K562 (cell line): ENCODE measurements at regions not wholly inside any gene's neighbourhood (a gene's known extent, or its start where the extent isn't known, plus 50 kb on each side); places are given as distances from the start of the nearest gene placed in this dataset.

ENCODE experiments used
- CBX2 ChIP-seq: fragments of 200-600 bp; sonication (generic); IDR thresholded peaks from one replicate; pipeline ENCODE4 v1.6.1; 2012; ENCODE audit warnings: mild to moderate bottlenecking, low read length, inconsistent platforms; ENCODE audit not compliant: insufficient read depth, poor library complexity, severe bottlenecking
- EHMT2 ChIP-seq: fragments of 450-650 bp; IDR thresholded peaks from 2 replicates; pipeline ENCODE4 v1.6.1; 2018; ENCODE audit warnings: antibody characterized with exemption
- KDM2B ChIP-seq: fragments of 250-450 bp; sonication (Bioruptor Pico); IDR thresholded peaks from 2 replicates; pipeline ENCODE4 v1.8.0; 2021; ENCODE audit warnings: mild to moderate bottlenecking, moderate library complexity
- PHB2 ChIP-seq: fragments of 450-650 bp; IDR thresholded peaks from 2 replicates; pipeline ENCODE4 v1.6.1; 2017; ENCODE audit warnings: low read depth
- PHF21A ChIP-seq: fragments of 450-650 bp; IDR thresholded peaks from 2 replicates; pipeline ENCODE4 v1.6.1; 2017; ENCODE audit warnings: low read depth, borderline replicate concordance
- SMARCB1 ChIP-seq: IDR thresholded peaks from 2 replicates; pipeline ENCODE4 v1.6.1; 2011; ENCODE audit warnings: improper control_type of control experiment, low read depth; ENCODE audit not compliant: insufficient read length
- TGIF2 ChIP-seq: sonication (generic); formaldehyde crosslinking; IDR thresholded peaks from 2 replicates; pipeline ENCODE4 v1.8.1; 2022; ENCODE audit warnings: mild to moderate bottlenecking, missing genetic modification reagents, moderate library complexity
- YBX1 ChIP-seq: fragments of 450-650 bp; IDR thresholded peaks from 2 replicates; pipeline ENCODE4 v1.7.1; 2016; ENCODE audit warnings: mild to moderate bottlenecking
- ZNF263 ChIP-seq: sonication (generic); formaldehyde crosslinking; IDR thresholded peaks from 2 replicates; pipeline ENCODE4 v1.8.0; 2022; ENCODE audit warnings: mild to moderate bottlenecking, missing genetic modification reagents, borderline replicate concordance
- ZNF354B ChIP-seq: fragments of 250-450 bp; sonication (Bioruptor Pico); IDR thresholded peaks from 2 replicates; pipeline ENCODE4 v1.4.0; 2020
- ZNF586 ChIP-seq: fragments of 450-650 bp; formaldehyde crosslinking; conservative IDR thresholded peaks from 2 replicates; pipeline ENCODE4 v1.4.0; 2020; ENCODE audit warnings: mild to moderate bottlenecking, moderate library complexity
- TF ChIP-seq, protein P1 (sequence below): fragments of 450-650 bp; formaldehyde crosslinking; conservative IDR thresholded peaks from 2 replicates; pipeline ENCODE4 v1.4.0; 2022; ENCODE audit warnings: mild to moderate bottlenecking, missing genetic modification characterization
- TF ChIP-seq, protein P2 (sequence below): fragments of 450-650 bp; formaldehyde crosslinking; IDR thresholded peaks from 2 replicates; pipeline ENCODE4 v1.4.0; 2020; ENCODE audit warnings: mild to moderate bottlenecking, mixed read lengths
- TF ChIP-seq, protein P3 (sequence below), 3 experiments: fragments of 200-800 bp in 1 of 3; fragments of 250-450 bp in 1 of 3; fragments of 450-650 bp in 1 of 3; sonication (Bioruptor Pico) in 1 of 3; sonication (Bioruptor generic) in 1 of 3; formaldehyde crosslinking in 1 of 3; IDR thresholded peaks; 2 replicates each; pipeline versions ENCODE4 v1.6.1 to v1.8.0; 2016 to 2022; ENCODE audit warnings: mild to moderate bottlenecking in 2 of 3, missing genetic modification characterization in 2 of 3, missing compliant biosample characterization in 1 of 3, moderate library complexity in 1 of 3
- TF ChIP-seq, protein P4 (sequence below): sonication (generic); formaldehyde crosslinking; IDR thresholded peaks from 2 replicates; pipeline ENCODE4 v1.8.1; 2023; ENCODE audit warnings: mild to moderate bottlenecking, missing genetic modification reagents
- TF ChIP-seq, protein P5 (sequence below): sonication (generic); formaldehyde crosslinking; IDR thresholded peaks from 2 replicates; pipeline ENCODE4 v1.9.0; 2022; ENCODE audit warnings: mild to moderate bottlenecking, missing genetic modification reagents
- TF ChIP-seq, protein P6 (sequence below): fragments of 450-650 bp; formaldehyde crosslinking; IDR thresholded peaks from 2 replicates; pipeline ENCODE4 v1.4.0; 2020; ENCODE audit warnings: mild to moderate bottlenecking, moderate library complexity

DNA sequence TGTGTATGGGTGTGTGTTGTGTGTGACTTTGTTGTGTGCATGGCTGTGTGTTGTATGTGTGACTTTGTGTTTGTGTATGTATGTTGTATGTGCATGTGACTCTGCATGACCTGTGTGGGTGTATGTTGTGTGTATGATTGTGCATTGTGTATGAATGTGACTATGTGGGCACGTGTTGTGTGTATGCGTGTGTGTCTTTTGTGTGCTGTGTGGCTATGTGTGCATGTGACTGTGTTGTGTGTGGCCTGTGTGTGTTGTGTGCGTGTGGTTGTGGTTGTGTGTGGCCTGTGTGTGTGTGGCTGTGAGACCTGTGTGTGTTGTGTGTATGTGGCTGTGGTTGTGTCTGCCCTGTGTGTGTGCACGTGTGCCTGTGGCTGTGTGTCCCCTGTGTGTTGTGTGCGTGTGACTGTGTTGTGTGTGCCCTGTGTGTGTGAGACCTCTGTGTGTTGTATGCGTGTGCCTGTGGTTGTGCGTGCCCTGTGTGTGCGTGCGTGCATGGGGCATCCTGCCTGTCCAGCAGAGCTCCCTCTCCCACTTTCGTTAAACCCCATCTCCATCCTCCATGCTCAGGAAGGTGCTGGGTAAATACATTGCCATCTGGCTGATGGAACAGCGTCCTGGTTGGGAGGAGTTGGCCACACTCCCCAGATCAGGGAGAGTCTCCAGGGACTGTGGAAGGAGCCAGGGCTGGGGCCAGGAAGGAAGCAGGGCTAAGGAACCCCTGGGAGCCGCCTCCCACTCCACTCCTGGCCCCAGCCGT, 90.1 kb upstream of the GSE1 start (continued):
- TF ChIP-seq, protein P1, sequence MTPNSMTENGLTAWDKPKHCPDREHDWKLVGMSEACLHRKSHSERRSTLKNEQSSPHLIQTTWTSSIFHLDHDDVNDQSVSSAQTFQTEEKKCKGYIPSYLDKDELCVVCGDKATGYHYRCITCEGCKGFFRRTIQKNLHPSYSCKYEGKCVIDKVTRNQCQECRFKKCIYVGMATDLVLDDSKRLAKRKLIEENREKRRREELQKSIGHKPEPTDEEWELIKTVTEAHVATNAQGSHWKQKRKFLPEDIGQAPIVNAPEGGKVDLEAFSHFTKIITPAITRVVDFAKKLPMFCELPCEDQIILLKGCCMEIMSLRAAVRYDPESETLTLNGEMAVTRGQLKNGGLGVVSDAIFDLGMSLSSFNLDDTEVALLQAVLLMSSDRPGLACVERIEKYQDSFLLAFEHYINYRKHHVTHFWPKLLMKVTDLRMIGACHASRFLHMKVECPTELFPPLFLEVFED (CRISPR knock-in tag) = peak; percentile 91; the same call in 1 of the 2 replicates
- peak; percentile 40; the same call in 1 of the 2 replicates for TF ChIP-seq EHMT2
- TF ChIP-seq TGIF2 (CRISPR knock-in tag) = no peak
- TF ChIP-seq, protein P2, sequence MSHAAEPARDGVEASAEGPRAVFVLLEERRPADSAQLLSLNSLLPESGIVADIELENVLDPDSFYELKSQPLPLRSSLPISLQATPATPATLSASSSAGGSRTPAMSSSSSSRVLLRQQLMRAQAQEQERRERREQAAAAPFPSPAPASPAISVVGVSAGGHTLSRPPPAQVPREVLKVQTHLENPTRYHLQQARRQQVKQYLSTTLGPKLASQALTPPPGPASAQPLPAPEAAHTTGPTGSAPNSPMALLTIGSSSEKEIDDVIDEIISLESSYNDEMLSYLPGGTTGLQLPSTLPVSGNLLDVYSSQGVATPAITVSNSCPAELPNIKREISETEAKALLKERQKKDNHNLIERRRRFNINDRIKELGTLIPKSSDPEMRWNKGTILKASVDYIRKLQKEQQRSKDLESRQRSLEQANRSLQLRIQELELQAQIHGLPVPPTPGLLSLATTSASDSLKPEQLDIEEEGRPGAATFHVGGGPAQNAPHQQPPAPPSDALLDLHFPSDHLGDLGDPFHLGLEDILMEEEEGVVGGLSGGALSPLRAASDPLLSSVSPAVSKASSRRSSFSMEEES (CRISPR knock-in tag) = no peak
- TF ChIP-seq PHF21A = no peak
- no peak for TF ChIP-seq SMARCB1
- TF ChIP-seq, protein P3, sequence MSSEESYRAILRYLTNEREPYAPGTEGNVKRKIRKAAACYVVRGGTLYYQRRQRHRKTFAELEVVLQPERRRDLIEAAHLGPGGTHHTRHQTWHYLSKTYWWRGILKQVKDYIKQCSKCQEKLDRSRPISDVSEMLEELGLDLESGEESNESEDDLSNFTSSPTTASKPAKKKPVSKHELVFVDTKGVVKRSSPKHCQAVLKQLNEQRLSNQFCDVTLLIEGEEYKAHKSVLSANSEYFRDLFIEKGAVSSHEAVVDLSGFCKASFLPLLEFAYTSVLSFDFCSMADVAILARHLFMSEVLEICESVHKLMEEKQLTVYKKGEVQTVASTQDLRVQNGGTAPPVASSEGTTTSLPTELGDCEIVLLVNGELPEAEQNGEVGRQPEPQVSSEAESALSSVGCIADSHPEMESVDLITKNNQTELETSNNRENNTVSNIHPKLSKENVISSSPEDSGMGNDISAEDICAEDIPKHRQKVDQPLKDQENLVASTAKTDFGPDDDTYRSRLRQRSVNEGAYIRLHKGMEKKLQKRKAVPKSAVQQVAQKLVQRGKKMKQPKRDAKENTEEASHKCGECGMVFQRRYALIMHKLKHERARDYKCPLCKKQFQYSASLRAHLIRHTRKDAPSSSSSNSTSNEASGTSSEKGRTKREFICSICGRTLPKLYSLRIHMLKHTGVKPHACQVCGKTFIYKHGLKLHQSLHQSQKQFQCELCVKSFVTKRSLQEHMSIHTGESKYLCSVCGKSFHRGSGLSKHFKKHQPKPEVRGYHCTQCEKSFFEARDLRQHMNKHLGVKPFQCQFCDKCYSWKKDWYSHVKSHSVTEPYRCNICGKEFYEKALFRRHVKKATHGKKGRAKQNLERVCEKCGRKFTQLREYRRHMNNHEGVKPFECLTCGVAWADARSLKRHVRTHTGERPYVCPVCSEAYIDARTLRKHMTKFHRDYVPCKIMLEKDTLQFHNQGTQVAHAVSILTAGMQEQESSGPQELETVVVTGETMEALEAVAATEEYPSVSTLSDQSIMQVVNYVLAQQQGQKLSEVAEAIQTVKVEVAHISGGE (CRISPR knock-in tag; IDR thresholded peaks at IDR 0.05) = no peak
- TF ChIP-seq ZNF263 (CRISPR knock-in tag) = no peak
- TF ChIP-seq CBX2 = no peak
- no peak for TF ChIP-seq ZNF586 (CRISPR knock-in tag)
- TF ChIP-seq, protein P4, sequence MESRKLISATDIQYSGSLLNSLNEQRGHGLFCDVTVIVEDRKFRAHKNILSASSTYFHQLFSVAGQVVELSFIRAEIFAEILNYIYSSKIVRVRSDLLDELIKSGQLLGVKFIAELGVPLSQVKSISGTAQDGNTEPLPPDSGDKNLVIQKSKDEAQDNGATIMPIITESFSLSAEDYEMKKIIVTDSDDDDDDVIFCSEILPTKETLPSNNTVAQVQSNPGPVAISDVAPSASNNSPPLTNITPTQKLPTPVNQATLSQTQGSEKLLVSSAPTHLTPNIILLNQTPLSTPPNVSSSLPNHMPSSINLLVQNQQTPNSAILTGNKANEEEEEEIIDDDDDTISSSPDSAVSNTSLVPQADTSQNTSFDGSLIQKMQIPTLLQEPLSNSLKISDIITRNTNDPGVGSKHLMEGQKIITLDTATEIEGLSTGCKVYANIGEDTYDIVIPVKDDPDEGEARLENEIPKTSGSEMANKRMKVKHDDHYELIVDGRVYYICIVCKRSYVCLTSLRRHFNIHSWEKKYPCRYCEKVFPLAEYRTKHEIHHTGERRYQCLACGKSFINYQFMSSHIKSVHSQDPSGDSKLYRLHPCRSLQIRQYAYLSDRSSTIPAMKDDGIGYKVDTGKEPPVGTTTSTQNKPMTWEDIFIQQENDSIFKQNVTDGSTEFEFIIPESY (CRISPR knock-in tag) = no peak
- no peak for TF ChIP-seq YBX1
- TF ChIP-seq, protein P5, sequence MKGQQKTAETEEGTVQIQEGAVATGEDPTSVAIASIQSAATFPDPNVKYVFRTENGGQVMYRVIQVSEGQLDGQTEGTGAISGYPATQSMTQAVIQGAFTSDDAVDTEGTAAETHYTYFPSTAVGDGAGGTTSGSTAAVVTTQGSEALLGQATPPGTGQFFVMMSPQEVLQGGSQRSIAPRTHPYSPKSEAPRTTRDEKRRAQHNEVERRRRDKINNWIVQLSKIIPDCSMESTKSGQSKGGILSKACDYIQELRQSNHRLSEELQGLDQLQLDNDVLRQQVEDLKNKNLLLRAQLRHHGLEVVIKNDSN (CRISPR knock-in tag) = peak; percentile 23; the same call in 1 of the 2 replicates
- TF ChIP-seq, protein P6, sequence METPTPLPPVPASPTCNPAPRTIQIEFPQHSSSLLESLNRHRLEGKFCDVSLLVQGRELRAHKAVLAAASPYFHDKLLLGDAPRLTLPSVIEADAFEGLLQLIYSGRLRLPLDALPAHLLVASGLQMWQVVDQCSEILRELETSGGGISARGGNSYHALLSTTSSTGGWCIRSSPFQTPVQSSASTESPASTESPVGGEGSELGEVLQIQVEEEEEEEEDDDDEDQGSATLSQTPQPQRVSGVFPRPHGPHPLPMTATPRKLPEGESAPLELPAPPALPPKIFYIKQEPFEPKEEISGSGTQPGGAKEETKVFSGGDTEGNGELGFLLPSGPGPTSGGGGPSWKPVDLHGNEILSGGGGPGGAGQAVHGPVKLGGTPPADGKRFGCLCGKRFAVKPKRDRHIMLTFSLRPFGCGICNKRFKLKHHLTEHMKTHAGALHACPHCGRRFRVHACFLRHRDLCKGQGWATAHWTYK (CRISPR knock-in tag) = no peak
- TF ChIP-seq PHB2 = no peak
- TF ChIP-seq ZNF354B (CRISPR knock-in tag) = no peak
- no peak for TF ChIP-seq KDM2B (CRISPR knock-in tag)
